Esophagus mucosa (tissue), 1 donor: ENCODE measurements at regions not wholly inside any gene's neighbourhood (a gene's known extent, or its start where the extent isn't known, plus 50 kb on each side); places are given as distances from the start of the nearest gene placed in this dataset.

Source experiments
- ATAC-seq: fragments of 200-7000 bp; cut with Tn5 transposase; one replicate; pipeline ENCODE4 v1.9.1; 2020
- donor health status: DM: yes; HTN: yes; CAD: no.

GRCh38 chr4:120177603-120178002, 111.0 kb upstream of the MAD2L1 start:
- no peak for ATAC-seq

DNA sequence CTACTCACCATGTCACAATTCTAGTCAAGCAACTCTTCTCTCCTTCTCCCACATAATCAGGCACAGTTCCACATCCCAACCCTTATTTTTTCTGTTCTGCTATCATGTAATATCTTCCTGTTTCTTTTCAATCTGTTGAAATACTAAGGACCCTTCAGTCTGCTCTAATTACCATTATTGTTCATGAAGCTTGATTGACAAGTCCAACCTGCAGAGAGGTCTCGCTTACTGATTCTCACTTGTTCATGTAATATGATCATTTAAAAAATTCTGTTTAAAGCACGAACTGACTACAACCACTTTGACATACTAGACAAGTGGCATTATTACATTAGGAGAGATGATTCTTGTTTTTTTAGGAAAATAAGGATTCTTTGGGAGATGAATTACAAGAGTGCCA, 108.6 kb upstream of the MAD2L1 start:
- no peak for ATAC-seq

GRCh38 chr4:120163895-120164294, 97.2 kb upstream of the MAD2L1 start:
- no peak for ATAC-seq

GRCh38 chr4:120158841-120159463, 92.3 kb upstream of the MAD2L1 start:
- ATAC-seq: no peak

DNA sequence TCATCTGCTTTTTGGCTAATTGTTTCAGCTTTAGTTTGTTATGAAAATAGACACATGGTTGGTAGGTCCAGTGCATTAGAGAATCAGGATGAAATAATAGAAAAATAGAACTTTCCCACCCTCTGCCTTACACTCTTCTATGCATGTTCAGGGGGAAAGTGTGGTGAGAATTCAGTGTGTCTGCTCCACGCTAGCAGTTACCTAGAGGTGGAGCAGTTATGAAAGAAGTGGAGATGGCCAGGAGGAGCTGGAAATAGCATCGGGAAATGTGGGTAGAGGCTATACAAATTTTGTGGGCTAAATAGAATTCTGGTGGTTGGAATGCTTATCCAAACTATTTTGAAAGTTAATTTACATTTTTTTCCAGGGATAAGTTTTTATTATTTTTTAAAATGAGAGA, 91.4 kb upstream of the MAD2L1 start:
- no peak for ATAC-seq

GRCh38 chr4:120156120-120156718, 89.6 kb upstream of the MAD2L1 start:
- ATAC-seq: no peak

GRCh38 chr4:120155287-120155686, 88.6 kb upstream of the MAD2L1 start:
- ATAC-seq: no peak

DNA sequence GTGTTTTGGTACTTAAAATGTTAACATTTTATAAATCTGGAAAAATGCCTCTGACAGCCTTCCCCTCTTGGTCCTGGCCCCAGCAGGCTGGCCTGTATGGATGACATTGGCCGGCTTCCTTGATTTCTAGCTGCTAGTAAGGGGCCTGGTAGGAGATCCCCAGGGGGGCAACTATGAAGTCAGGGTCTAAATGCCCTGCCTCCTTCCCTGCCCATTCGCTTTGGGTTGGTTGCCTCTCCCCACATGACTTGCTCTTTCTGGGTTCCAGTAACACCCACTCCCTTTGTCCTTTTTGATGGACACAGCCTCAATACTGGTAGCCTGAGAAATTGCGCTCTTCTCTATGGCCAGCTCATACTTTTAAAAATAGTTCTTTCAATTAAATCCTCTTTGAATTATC, 78.0 kb upstream of the MAD2L1 start:
- no peak for ATAC-seq

DNA sequence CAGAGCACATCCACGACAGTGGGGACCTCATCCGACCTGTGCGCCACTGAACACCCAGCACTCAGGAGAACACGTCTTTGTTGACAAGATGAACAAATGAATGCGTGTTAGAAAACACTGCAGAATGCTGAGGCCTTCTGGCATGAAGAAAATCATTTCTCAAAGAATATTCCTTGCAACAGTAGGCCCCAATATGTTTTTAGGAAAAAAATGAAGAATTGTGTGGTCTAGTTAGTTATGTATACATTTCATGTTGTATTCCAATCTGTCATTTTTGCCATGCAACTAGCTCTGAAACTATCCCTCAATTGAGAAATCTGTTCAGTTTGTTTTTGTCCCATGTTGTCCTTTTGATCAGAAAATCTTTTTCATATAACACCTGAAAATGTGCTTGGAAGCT, 77.4 kb upstream of the MAD2L1 start:
- ATAC-seq: no peak

- no peak for ATAC-seq
Measured at GRCh38 chr4:120139392-120139791, 72.7 kb upstream of the MAD2L1 start.

- ATAC-seq: no peak
Measured at GRCh38 chr4:120132935-120133334, 66.3 kb upstream of the MAD2L1 start.

GRCh38 chr4:120130786-120131185, 64.1 kb upstream of the MAD2L1 start:
- ATAC-seq: no peak
